ENCODE measurements at regions not wholly inside any gene's neighbourhood (a gene's known extent, or its start where the extent isn't known, plus 50 kb on each side); places are given as distances from the start of the nearest gene placed in this dataset.

GRCh38 chr3:102841866-102842265 lies 407.1 kb downstream of the ZPLD1 start:
- H3K36me3 Mint-ChIP-seq (ENCODE audit: low read depth), result no peaks in the 10 kb centered on the region
- no peaks in the 10 kb centered on the region for H3K27me3 Mint-ChIP-seq
- peaks cover under 1% of the 10 kb centered on the region for H3K9me3 Mint-ChIP-seq
- CTCF ChIA-PET, result no interaction called here
- POLR2A ChIA-PET, result no interaction called here
- no peak overlapping the region for H3K4me3 Mint-ChIP-seq
- DNase-seq, result no peak
- H3K27ac Mint-ChIP-seq, result no peak overlapping the region
- H3K4me1 Mint-ChIP-seq, result no peaks in the 10 kb centered on the region

GRCh38 chr3:102866845-102867244 lies 432.0 kb downstream of the ZPLD1 start:
- H3K4me3 Mint-ChIP-seq, result no peak overlapping the region
- no peak overlapping the region for H3K27ac Mint-ChIP-seq
- ChIA-PET CTCF (no interaction called here), POLR2A (no interaction called here)
- no peak for DNase-seq
- no peaks in the 10 kb centered on the region for H3K9me3 Mint-ChIP-seq
- H3K36me3 Mint-ChIP-seq (ENCODE audit: low read depth), result no peaks in the 10 kb centered on the region
- no peaks in the 10 kb centered on the region for H3K27me3 Mint-ChIP-seq
- no peaks in the 10 kb centered on the region for H3K4me1 Mint-ChIP-seq

DNA sequence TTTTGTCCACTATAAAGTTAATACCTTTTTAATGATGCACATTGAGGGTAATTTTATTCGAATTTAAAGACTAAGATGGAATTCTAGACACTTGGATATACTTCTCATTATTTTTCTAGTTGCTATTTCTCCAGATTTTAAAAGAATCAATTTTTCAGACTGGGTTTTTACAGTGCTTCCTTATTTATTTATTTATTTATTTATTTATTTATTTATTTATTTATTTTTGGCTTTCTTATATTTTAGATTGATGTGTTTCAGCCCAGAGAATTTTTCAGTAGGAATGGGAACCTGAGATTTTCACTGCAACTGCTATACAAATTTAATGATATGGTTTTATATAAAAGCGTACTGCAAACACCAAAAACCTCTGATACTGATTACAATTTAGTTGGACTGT lies 448.7 kb downstream of the ZPLD1 start:
- no peaks in the 10 kb centered on the region for H3K36me3 Mint-ChIP-seq (ENCODE audit: low read depth)
- no peak overlapping the region for H3K27ac Mint-ChIP-seq
- no peak for DNase-seq
- H3K4me1 Mint-ChIP-seq, result no peaks in the 10 kb centered on the region
- H3K4me3 Mint-ChIP-seq, result no peak overlapping the region
- POLR2A ChIA-PET, result no interaction called here
- no peaks in the 10 kb centered on the region for H3K9me3 Mint-ChIP-seq
- no peaks in the 10 kb centered on the region for H3K27me3 Mint-ChIP-seq
- CTCF ChIA-PET, result no interaction called here

DNA sequence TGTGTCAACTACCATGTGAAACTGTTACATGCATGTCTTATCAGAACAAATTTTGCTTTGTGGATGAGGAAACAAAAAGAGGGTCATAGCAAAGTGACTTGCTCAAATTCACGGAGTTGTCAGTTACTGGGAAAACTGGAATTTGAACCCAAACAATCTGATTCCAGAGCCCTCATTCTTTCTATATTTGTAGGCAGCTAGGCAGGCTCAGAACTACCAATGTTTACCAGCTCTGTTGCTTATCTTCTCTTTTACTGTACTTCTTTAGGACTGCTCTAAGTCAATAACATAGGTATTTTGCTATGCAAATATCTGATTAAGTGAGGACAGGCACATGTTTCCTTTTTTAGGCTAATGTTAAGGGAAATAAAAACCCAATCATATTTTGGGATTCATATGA lies 450.5 kb downstream of the ZPLD1 start:
- no peaks in the 10 kb centered on the region for H3K27me3 Mint-ChIP-seq
- ChIA-PET CTCF (no interaction called here), POLR2A (no interaction called here)
- no peaks in the 10 kb centered on the region for H3K9me3 Mint-ChIP-seq
- no peak overlapping the region for H3K27ac Mint-ChIP-seq
- no peaks in the 10 kb centered on the region for H3K36me3 Mint-ChIP-seq (ENCODE audit: low read depth)
- H3K4me1 Mint-ChIP-seq, result no peaks in the 10 kb centered on the region
- no peak overlapping the region for H3K4me3 Mint-ChIP-seq
- no peak for DNase-seq

GRCh38 chr3:102887431-102887830 lies 452.6 kb downstream of the ZPLD1 start:
- ChIA-PET POLR2A (no interaction called here), CTCF (no interaction called here)
- Mint-ChIP-seq H3K27me3 (no peaks in the 10 kb centered on the region), H3K4me1 (no peaks in the 10 kb centered on the region), H3K4me3 (no peak overlapping the region), H3K36me3 (ENCODE audit: low read depth) (no peaks in the 10 kb centered on the region), H3K27ac (no peak overlapping the region), H3K9me3 (no peaks in the 10 kb centered on the region)
- no peak for DNase-seq

- H3K9me3 Mint-ChIP-seq, result no peaks in the 10 kb centered on the region
- no peaks in the 10 kb centered on the region for H3K36me3 Mint-ChIP-seq (ENCODE audit: low read depth)
- ChIA-PET POLR2A (no interaction called here), CTCF (no interaction called here)
- no peaks in the 10 kb centered on the region for H3K4me1 Mint-ChIP-seq
- no peaks in the 10 kb centered on the region for H3K27me3 Mint-ChIP-seq
- no peak for DNase-seq
- no peak overlapping the region for H3K4me3 Mint-ChIP-seq
- no peak overlapping the region for H3K27ac Mint-ChIP-seq
Measured at GRCh38 chr3:102896851-102897621, 462.2 kb downstream of the ZPLD1 start.

DNA sequence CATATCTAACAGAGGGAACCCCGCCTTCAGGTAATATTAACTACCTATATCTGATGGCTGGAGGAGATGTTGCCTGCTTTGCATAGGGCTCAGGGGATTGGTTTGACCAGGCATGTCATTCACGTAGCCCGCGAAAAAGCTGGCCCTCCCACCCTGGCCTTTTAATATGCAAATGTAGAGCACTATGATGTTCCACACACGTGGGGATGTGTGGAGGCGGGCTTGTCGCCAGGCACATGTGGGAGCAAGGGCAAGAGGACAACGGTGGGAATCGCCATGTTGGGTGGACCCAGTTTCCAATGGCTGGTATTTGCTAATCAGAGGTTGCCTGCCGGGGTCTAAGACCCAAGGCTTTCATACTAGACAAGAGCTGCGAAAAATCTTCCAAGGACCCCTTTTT lies 469.8 kb downstream of the ZPLD1 start:
- DNase-seq, result no peak
- ChIA-PET CTCF (no interaction called here), POLR2A (no interaction called here)
- H3K4me3 Mint-ChIP-seq, result no peak overlapping the region
- no peaks in the 10 kb centered on the region for H3K4me1 Mint-ChIP-seq
- no peaks in the 10 kb centered on the region for H3K36me3 Mint-ChIP-seq (ENCODE audit: low read depth)
- H3K9me3 Mint-ChIP-seq, result no peaks in the 10 kb centered on the region
- no peak overlapping the region for H3K27ac Mint-ChIP-seq
- no peaks in the 10 kb centered on the region for H3K27me3 Mint-ChIP-seq

DNA sequence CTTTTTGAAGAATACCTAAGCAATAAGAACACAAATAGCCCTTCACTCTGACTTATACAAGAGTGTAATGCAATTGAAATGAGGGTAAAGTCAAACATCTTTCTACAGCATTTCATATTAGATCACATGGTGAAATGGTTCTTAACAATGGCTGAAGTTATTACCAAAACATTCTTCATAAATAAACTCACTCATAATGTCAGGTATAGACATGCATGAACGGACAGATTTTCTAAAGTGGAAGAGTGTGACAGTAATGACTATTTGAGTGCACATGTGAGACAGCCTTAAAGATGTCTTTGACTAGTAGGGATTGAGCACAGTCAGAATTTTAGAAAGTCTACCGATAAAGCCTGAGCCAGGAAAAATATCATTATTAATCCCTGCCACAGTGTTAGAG lies 471.0 kb downstream of the ZPLD1 start:
- Mint-ChIP-seq H3K4me3 (no peak overlapping the region), H3K36me3 (ENCODE audit: low read depth) (no peaks in the 10 kb centered on the region), H3K27me3 (no peaks in the 10 kb centered on the region), H3K27ac (no peak overlapping the region), H3K4me1 (no peaks in the 10 kb centered on the region), H3K9me3 (no peaks in the 10 kb centered on the region)
- ChIA-PET CTCF (no interaction called here), POLR2A (no interaction called here)
- DNase-seq, result no peak

- H3K4me1 Mint-ChIP-seq, result no peaks in the 10 kb centered on the region
- no peak overlapping the region for H3K4me3 Mint-ChIP-seq
- no peaks in the 10 kb centered on the region for H3K27me3 Mint-ChIP-seq
- CTCF ChIA-PET, result no interaction called here
- H3K9me3 Mint-ChIP-seq, result no peaks in the 10 kb centered on the region
- H3K36me3 Mint-ChIP-seq (ENCODE audit: low read depth), result no peaks in the 10 kb centered on the region
- no peak overlapping the region for H3K27ac Mint-ChIP-seq
- no peak for DNase-seq
- POLR2A ChIA-PET, result no interaction called here
Measured at GRCh38 chr3:102906818-102907217, 472.0 kb downstream of the ZPLD1 start.

- H3K4me3 Mint-ChIP-seq, result no peak overlapping the region
- no peak for DNase-seq
- no peaks in the 10 kb centered on the region for H3K4me1 Mint-ChIP-seq
- POLR2A ChIA-PET, result no interaction called here
- H3K9me3 Mint-ChIP-seq, result no peaks in the 10 kb centered on the region
- H3K36me3 Mint-ChIP-seq (ENCODE audit: low read depth), result no peaks in the 10 kb centered on the region
- H3K27me3 Mint-ChIP-seq, result no peaks in the 10 kb centered on the region
- no peak overlapping the region for H3K27ac Mint-ChIP-seq
- CTCF ChIA-PET, result no interaction called here
Measured at GRCh38 chr3:102909904-102910303, 475.1 kb downstream of the ZPLD1 start.

DNA sequence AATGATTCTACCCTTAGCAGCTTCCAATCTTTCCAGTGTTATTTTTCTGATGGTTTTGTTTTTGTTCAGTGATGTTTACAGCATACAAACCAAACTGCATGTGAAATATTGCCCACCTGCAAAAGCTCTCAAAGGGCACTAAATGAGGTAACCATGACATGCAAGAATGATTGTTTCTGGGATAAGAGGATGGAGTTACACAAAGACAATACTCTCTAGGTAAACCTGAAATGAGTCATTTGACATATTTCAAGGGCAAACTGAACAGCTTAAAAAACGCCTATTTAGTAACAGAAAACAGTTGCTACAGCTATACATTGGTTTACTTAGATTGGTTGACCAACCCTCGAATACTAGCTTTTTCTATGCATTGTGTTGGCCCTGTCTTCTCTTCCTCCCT lies 481.7 kb downstream of the ZPLD1 start:
- H3K9me3 Mint-ChIP-seq, result no peaks in the 10 kb centered on the region
- POLR2A ChIA-PET, result no interaction called here
- CTCF ChIA-PET, result no interaction called here
- no peaks in the 10 kb centered on the region for H3K27me3 Mint-ChIP-seq
- H3K4me3 Mint-ChIP-seq, result no peak overlapping the region
- H3K27ac Mint-ChIP-seq, result no peak overlapping the region
- H3K4me1 Mint-ChIP-seq, result no peaks in the 10 kb centered on the region
- H3K36me3 Mint-ChIP-seq (ENCODE audit: low read depth), result no peaks in the 10 kb centered on the region
- no peak for DNase-seq

- CTCF ChIA-PET, result no interaction called here
Measured at GRCh38 chr3:102926618-102927017, 491.8 kb downstream of the ZPLD1 start.

DNA sequence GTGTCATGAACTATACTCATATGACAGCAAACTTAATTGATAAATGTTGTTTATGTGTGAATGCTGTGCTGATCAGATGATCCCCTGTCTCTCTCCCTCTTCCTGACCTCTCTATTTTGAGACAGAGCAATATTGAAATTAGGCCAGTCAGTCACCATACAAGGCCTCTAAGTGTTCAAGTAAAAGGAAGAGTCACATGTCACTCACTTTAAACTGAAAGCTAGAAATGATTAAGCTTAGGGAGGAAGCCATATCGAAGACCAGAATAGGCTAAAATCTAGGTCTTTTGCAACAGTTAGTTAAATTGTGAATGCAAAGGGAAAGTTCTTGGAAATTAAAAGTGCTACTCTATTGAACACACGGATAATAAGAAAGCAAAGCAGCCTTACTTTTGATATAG lies 498.6 kb downstream of the ZPLD1 start:
- no peak overlapping the region for H3K27ac Mint-ChIP-seq

More at GRCh38 chr3:102926618-102927017, 491.8 kb downstream of the ZPLD1 start:
- POLR2A ChIA-PET, result no interaction called here
- no peak overlapping the region for H3K27ac Mint-ChIP-seq
- no peaks in the 10 kb centered on the region for H3K36me3 Mint-ChIP-seq (ENCODE audit: low read depth)
- peaks cover 18% of the 10 kb centered on the region for H3K9me3 Mint-ChIP-seq
- no peak overlapping the region for H3K4me3 Mint-ChIP-seq
- DNase-seq, result no peak
- H3K4me1 Mint-ChIP-seq, result no peaks in the 10 kb centered on the region
- H3K27me3 Mint-ChIP-seq, result no peaks in the 10 kb centered on the region

GRCh38 chr3:102936511-102937045 lies 501.8 kb downstream of the ZPLD1 start:
- ChIA-PET POLR2A (no interaction called here), CTCF (no interaction called here)
- no peaks in the 10 kb centered on the region for H3K4me1 Mint-ChIP-seq
- no peak overlapping the region for H3K4me3 Mint-ChIP-seq
- no peaks in the 10 kb centered on the region for H3K27me3 Mint-ChIP-seq
- peaks cover 2% of the 10 kb centered on the region for H3K9me3 Mint-ChIP-seq
- no peak overlapping the region for H3K27ac Mint-ChIP-seq
- DNase-seq, result no peak
- no peaks in the 10 kb centered on the region for H3K36me3 Mint-ChIP-seq (ENCODE audit: low read depth)

More for the DNA sequence above, 498.6 kb downstream of the ZPLD1 start:
- ChIA-PET POLR2A (no interaction called here), CTCF (no interaction called here)
- no peaks in the 10 kb centered on the region for H3K36me3 Mint-ChIP-seq (ENCODE audit: low read depth)
- no peak overlapping the region for H3K4me3 Mint-ChIP-seq
- no peaks in the 10 kb centered on the region for H3K27me3 Mint-ChIP-seq
- H3K9me3 Mint-ChIP-seq, result no peaks in the 10 kb centered on the region
- H3K4me1 Mint-ChIP-seq, result no peaks in the 10 kb centered on the region
- no peak for DNase-seq

Data from activated CD4-positive, alpha-beta T cell treated with anti-CD3 and anti-CD28 coated beads, Interleukin-2, amount 10 ng/mL, durations not matched to agents 7 days and 5 days (primary cell).